Activated T-helper 1 cell treated with anti-CD3 and anti-CD28 coated beads, Interleukin-12 subunit alpha, Interleukin-12 subunit beta, Interleukin-2, Interleukin-4 antibody, amounts not matched to agents 30 ng/mL and 10 ng/mL and 1 ng/mL, durations not matched to agents 14 hours and 24 hours and 36 hours (primary cell): ENCODE measurements at regions not wholly inside any gene's neighbourhood (a gene's known extent, or its start where the extent isn't known, plus 50 kb on each side); places are given as distances from the start of the nearest gene placed in this dataset.

ENCODE experiments used
- DNase-seq: peaks from one replicate; pipeline ENCODE4 v3.0.0; 2021; ENCODE audit warnings: low spot score
- H3K27ac Mint-ChIP-seq: one replicate; pipeline ENCODE4 v1.8.0; 2021; ENCODE audit warnings: mild to moderate bottlenecking, mixed read lengths
- H3K27me3 Mint-ChIP-seq: one replicate; pipeline ENCODE4 v1.8.0; 2022; ENCODE audit warnings: mild to moderate bottlenecking, moderate library complexity, mixed read lengths; ENCODE audit not compliant: insufficient read depth
- H3K36me3 Mint-ChIP-seq: one replicate; pipeline ENCODE4 v1.8.0; 2021; ENCODE audit warnings: low read depth, mixed read lengths
- H3K4me1 Mint-ChIP-seq: one replicate; pipeline ENCODE4 v1.8.0; 2021; ENCODE audit warnings: low read depth, mixed read lengths
- H3K4me3 Mint-ChIP-seq: one replicate; pipeline ENCODE4 v1.8.0; 2021; ENCODE audit warnings: mild to moderate bottlenecking, moderate library complexity, mixed read lengths
- H3K9me3 Mint-ChIP-seq: one replicate; pipeline ENCODE4 v1.8.0; 2021; ENCODE audit warnings: mixed read lengths
- intact Hi-C: fragments of 100-400 bp; cut with micrococcal nuclease; formaldehyde crosslinking; loops from one replicate; pipeline ENCODE4 v1.15.1; 2024

GRCh38 chr2:217475791-217476190, 527.0 kb downstream of the TNS1 start:
- Mint-ChIP-seq H3K9me3 (no peaks in the 10 kb centered on the region), H3K27ac (no peak overlapping the region), H3K4me3 (no peak overlapping the region), H3K4me1 (no peaks in the 10 kb centered on the region), H3K27me3 (peaks cover 3% of the 10 kb centered on the region), H3K36me3 (no peaks in the 10 kb centered on the region)
- DNase-seq: no peak
- intact Hi-C loops: no loop called here

GRCh38 chr2:217475101-217475500, 527.7 kb downstream of the TNS1 start:
- no peaks in the 10 kb centered on the region for H3K4me1 Mint-ChIP-seq
- H3K9me3 Mint-ChIP-seq: no peaks in the 10 kb centered on the region
- no peak for DNase-seq
- H3K4me3 Mint-ChIP-seq: no peak overlapping the region
- H3K36me3 Mint-ChIP-seq: no peaks in the 10 kb centered on the region
- intact Hi-C loops: no loop called here
- peaks cover 3% of the 10 kb centered on the region for H3K27me3 Mint-ChIP-seq
- H3K27ac Mint-ChIP-seq: no peak overlapping the region

- Mint-ChIP-seq H3K36me3 (no peaks in the 10 kb centered on the region), H3K4me3 (no peak overlapping the region), H3K27me3 (peaks cover under 1% of the 10 kb centered on the region), H3K9me3 (no peaks in the 10 kb centered on the region), H3K4me1 (no peaks in the 10 kb centered on the region), H3K27ac (no peak overlapping the region)
- DNase-seq: no peak
- intact Hi-C loops: no loop called here
Observed at GRCh38 chr2:217471319-217471718, 531.5 kb downstream of the TNS1 start.

- H3K4me3 Mint-ChIP-seq: no peak overlapping the region
- no peaks in the 10 kb centered on the region for H3K4me1 Mint-ChIP-seq
- no peak overlapping the region for H3K27ac Mint-ChIP-seq
- H3K36me3 Mint-ChIP-seq: no peaks in the 10 kb centered on the region
- no peaks in the 10 kb centered on the region for H3K27me3 Mint-ChIP-seq
- no peak for DNase-seq
- no peaks in the 10 kb centered on the region for H3K9me3 Mint-ChIP-seq
- intact Hi-C loops: no loop called here
Observed at GRCh38 chr2:217469203-217469810, 533.5 kb downstream of the TNS1 start.

GRCh38 chr2:217468042-217468830, 534.6 kb downstream of the TNS1 start:
- H3K36me3 Mint-ChIP-seq: no peaks in the 10 kb centered on the region
- H3K4me1 Mint-ChIP-seq: no peaks in the 10 kb centered on the region
- H3K27me3 Mint-ChIP-seq: no peaks in the 10 kb centered on the region
- intact Hi-C loops: no loop called here
- DNase-seq: no peak
- H3K4me3 Mint-ChIP-seq: no peak overlapping the region
- no peak overlapping the region for H3K27ac Mint-ChIP-seq
- no peaks in the 10 kb centered on the region for H3K9me3 Mint-ChIP-seq

GRCh38 chr2:217467331-217467730, 535.5 kb downstream of the TNS1 start:
- Mint-ChIP-seq H3K4me1 (no peaks in the 10 kb centered on the region), H3K9me3 (no peaks in the 10 kb centered on the region), H3K27ac (no peak overlapping the region), H3K27me3 (no peaks in the 10 kb centered on the region), H3K4me3 (no peak overlapping the region), H3K36me3 (no peaks in the 10 kb centered on the region)
- intact Hi-C loops: no loop called here
- DNase-seq: no peak

- DNase-seq: no peak
- Mint-ChIP-seq H3K9me3 (no peaks in the 10 kb centered on the region), H3K27ac (no peak overlapping the region), H3K4me3 (no peak overlapping the region), H3K36me3 (no peaks in the 10 kb centered on the region), H3K4me1 (no peaks in the 10 kb centered on the region), H3K27me3 (no peaks in the 10 kb centered on the region)
- intact Hi-C loops: no loop called here
Observed at GRCh38 chr2:217466805-217467204, 536.0 kb downstream of the TNS1 start.

GRCh38 chr2:217466104-217466503, 536.7 kb downstream of the TNS1 start:
- no peak overlapping the region for H3K4me3 Mint-ChIP-seq
- H3K4me1 Mint-ChIP-seq: no peaks in the 10 kb centered on the region
- intact Hi-C loops: no loop called here
- H3K36me3 Mint-ChIP-seq: no peaks in the 10 kb centered on the region
- H3K9me3 Mint-ChIP-seq: no peaks in the 10 kb centered on the region
- H3K27me3 Mint-ChIP-seq: no peaks in the 10 kb centered on the region
- no peak overlapping the region for H3K27ac Mint-ChIP-seq
- DNase-seq: no peak

GRCh38 chr2:217465100-217465499, 537.7 kb downstream of the TNS1 start:
- Mint-ChIP-seq H3K4me3 (no peak overlapping the region), H3K4me1 (no peaks in the 10 kb centered on the region), H3K36me3 (no peaks in the 10 kb centered on the region), H3K27ac (no peak overlapping the region), H3K9me3 (no peaks in the 10 kb centered on the region), H3K27me3 (no peaks in the 10 kb centered on the region)
- DNase-seq: no peak
- intact Hi-C loops: no loop called here

GRCh38 chr2:217463402-217464075, 539.3 kb downstream of the TNS1 start:
- intact Hi-C loops: no loop called here
- Mint-ChIP-seq H3K4me1 (no peaks in the 10 kb centered on the region), H3K36me3 (no peaks in the 10 kb centered on the region), H3K9me3 (no peaks in the 10 kb centered on the region), H3K27ac (no peak overlapping the region), H3K4me3 (no peak overlapping the region), H3K27me3 (no peaks in the 10 kb centered on the region)
- DNase-seq: no peak

GRCh38 chr2:217462121-217462520, 540.7 kb downstream of the TNS1 start:
- intact Hi-C loops: no loop called here
- Mint-ChIP-seq H3K4me3 (no peak overlapping the region), H3K36me3 (no peaks in the 10 kb centered on the region), H3K4me1 (no peaks in the 10 kb centered on the region), H3K27me3 (no peaks in the 10 kb centered on the region), H3K27ac (no peak overlapping the region), H3K9me3 (peaks cover 13% of the 10 kb centered on the region)
- DNase-seq: no peak

- no peak for DNase-seq
- no peaks in the 10 kb centered on the region for H3K36me3 Mint-ChIP-seq
- intact Hi-C loops: no loop called here
- no peak overlapping the region for H3K27ac Mint-ChIP-seq
- peaks cover 13% of the 10 kb centered on the region for H3K9me3 Mint-ChIP-seq
- H3K4me3 Mint-ChIP-seq: no peak overlapping the region
- no peaks in the 10 kb centered on the region for H3K27me3 Mint-ChIP-seq
- no peaks in the 10 kb centered on the region for H3K4me1 Mint-ChIP-seq
Observed at GRCh38 chr2:217461674-217462073, 541.1 kb downstream of the TNS1 start.

- intact Hi-C loops: loop anchor here (1.0 kb wide), 1 partner anchor 49 kb away; no protein-coding TSS in a partner anchor
- H3K27me3 Mint-ChIP-seq: no peaks in the 10 kb centered on the region
- no peaks in the 10 kb centered on the region for H3K36me3 Mint-ChIP-seq
- no peak for DNase-seq
- H3K9me3 Mint-ChIP-seq: peaks cover 13% of the 10 kb centered on the region
- no peaks in the 10 kb centered on the region for H3K4me1 Mint-ChIP-seq
- H3K27ac Mint-ChIP-seq: no peak overlapping the region
- H3K4me3 Mint-ChIP-seq: no peak overlapping the region
Observed at GRCh38 chr2:217459680-217460405, 543.0 kb downstream of the TNS1 start.
